IMR-90 (cell line): ENCODE measurements at regions not wholly inside any gene's neighbourhood (a gene's known extent, or its start where the extent isn't known, plus 50 kb on each side); places are given as distances from the start of the nearest gene placed in this dataset.

Experiments used
- ATAC-seq: fragments of 200-7000 bp; cut with Tn5 transposase; 2 replicates; pipeline ENCODE4 v1.9.1; 2020; ENCODE audit warnings: low read depth, mild to moderate bottlenecking, moderate library complexity
- BruUV-seq: library from RNA; stranded (reverse); fragments of 400-500 nt; replicated peaks from 2 replicates; lab custom pipeline; 2021; lab: Mats Ljungman, UMichigan
- CTCF ChIA-PET: fragments of 300-600 bp; formaldehyde crosslinking; extraction: SDS; loops from one replicate; lab custom pipeline; 2021; ENCODE audit warnings: antibody characterized with exemption; lab: Yijun Ruan, JAX
- POLR2A ChIA-PET: fragments of 300-600 bp; sonication (Branson Sonifier 250); formaldehyde crosslinking; loops from one replicate; lab custom pipeline; 2022; ENCODE audit warnings: antibody characterized with exemption; ENCODE audit not compliant: unreplicated experiment; lab: Charles Lee
- DNase-seq: peaks from one replicate; pipeline ENCODE4 v3.0.0; 2013
- H2AFZ ChIP-seq: replicated peaks from 2 replicates; pipeline ENCODE3; 2013; ENCODE audit warnings: low read length, mild to moderate bottlenecking; ENCODE audit not compliant: poor library complexity
- H2AK5ac ChIP-seq: 2 replicates; pipeline ENCODE4 v1.6.1; 2013; ENCODE audit warnings: low read depth, low read length, inconsistent platforms
- H2AK9ac ChIP-seq: replicated peaks from 2 replicates; pipeline ENCODE3; 2013; ENCODE audit warnings: mild to moderate bottlenecking, low read depth, low read length, moderate library complexity; ENCODE audit not compliant: poor library complexity
- H2BK120ac ChIP-seq: 2 replicates; pipeline ENCODE4 v1.6.1; 2013; ENCODE audit warnings: low read depth, low read length, inconsistent platforms
- H2BK15ac ChIP-seq: 3 replicates; pipeline ENCODE4 v1.6.1; 2013; ENCODE audit warnings: low read depth, low read length, inconsistent platforms
- H2BK20ac ChIP-seq: 2 replicates; pipeline ENCODE4 v1.6.1; 2013; ENCODE audit warnings: low read depth, mild to moderate bottlenecking, inconsistent platforms, low read length, moderate library complexity
- H2BK5ac ChIP-seq: 2 replicates; pipeline ENCODE4 v1.6.1; 2013; ENCODE audit warnings: mild to moderate bottlenecking, low read depth, low read length, inconsistent platforms; ENCODE audit not compliant: poor library complexity, severe bottlenecking
- H3K14ac ChIP-seq: replicated peaks from 2 replicates; pipeline ENCODE4 v1.6.1; 2013; ENCODE audit warnings: low read depth, low read length, inconsistent platforms
- H3K18ac ChIP-seq: 2 replicates; pipeline ENCODE4 v1.6.1; 2013; ENCODE audit warnings: low read depth, low read length, control low read depth
- H3K23ac ChIP-seq: 2 replicates; pipeline ENCODE4 v1.6.1; 2013; ENCODE audit warnings: low read depth, low read length, inconsistent platforms
- H3K27ac ChIP-seq: 2 replicates; pipeline ENCODE4 v1.5.1; 2013; ENCODE audit warnings: mild to moderate bottlenecking, control low read depth, low read length; ENCODE audit not compliant: insufficient read depth
- H3K27me3 ChIP-seq: 2 replicates; pipeline ENCODE4 v1.6.1; 2013; ENCODE audit warnings: low read length; ENCODE audit not compliant: control insufficient read depth, insufficient read depth
- H3K36me3 ChIP-seq: 2 replicates; pipeline ENCODE4 v1.6.1; 2013; ENCODE audit warnings: low read length, mixed read lengths; ENCODE audit not compliant: control insufficient read depth, insufficient read depth
- H3K4ac ChIP-seq: 2 replicates; pipeline ENCODE4 v1.6.1; 2013; ENCODE audit warnings: low read depth, low read length, inconsistent platforms
- H3K4me1 ChIP-seq: 2 replicates; pipeline ENCODE4 v1.6.1; 2013; ENCODE audit warnings: low read length, mixed read lengths; ENCODE audit not compliant: control insufficient read depth, insufficient read depth
- H3K4me2 ChIP-seq: 2 replicates; pipeline ENCODE4 v1.6.1; 2013; ENCODE audit warnings: low read depth, mild to moderate bottlenecking, control low read depth, low read length, moderate library complexity
- H3K4me3 ChIP-seq: 2 replicates; pipeline ENCODE4 v1.5.1; 2013; ENCODE audit warnings: low read depth, mild to moderate bottlenecking, control low read depth, low read length, moderate library complexity; ENCODE audit not compliant: insufficient read depth
- H3K56ac ChIP-seq: 2 replicates; pipeline ENCODE4 v1.6.1; 2013; ENCODE audit warnings: low read length, inconsistent platforms; ENCODE audit not compliant: insufficient read depth; ENCODE audit errors: extremely low read depth
- H3K79me1 ChIP-seq, 2 experiments: 2 replicates each; pipeline ENCODE4 v1.6.1; 2013; ENCODE audit warnings: low read length in 2 of 2, inconsistent platforms in 1 of 2, low read depth in 1 of 2
- H3K9ac ChIP-seq: 2 replicates; pipeline ENCODE4 v1.6.1; 2013; ENCODE audit warnings: low read depth, low read length, control low read depth
- H3K9me1 ChIP-seq: 2 replicates; pipeline ENCODE4 v1.6.1; 2013; ENCODE audit warnings: low read length, inconsistent platforms; ENCODE audit not compliant: insufficient read depth
- H3K9me3 ChIP-seq: 2 replicates; pipeline ENCODE4 v1.6.1; 2013; ENCODE audit warnings: low read length; ENCODE audit not compliant: control insufficient read depth, insufficient read depth
- H4K20me1 ChIP-seq: 2 replicates; pipeline ENCODE4 v1.6.1; 2013; ENCODE audit warnings: low read length, inconsistent platforms; ENCODE audit not compliant: insufficient read depth
- H4K5ac ChIP-seq: 2 replicates; pipeline ENCODE4 v1.6.1; 2013; ENCODE audit warnings: mild to moderate bottlenecking, low read depth, low read length, control low read depth
- H4K8ac ChIP-seq, 2 experiments: 2 replicates each; pipeline ENCODE4 v1.6.1; 2013; ENCODE audit warnings: low read depth in 2 of 2, low read length in 2 of 2, control low read depth in 1 of 2, inconsistent platforms in 1 of 2
- H4K91ac ChIP-seq: 2 replicates; pipeline ENCODE4 v1.6.1; 2013; ENCODE audit warnings: low read depth, low read length, inconsistent platforms; ENCODE audit not compliant: insufficient read depth
- CEBPB ChIP-seq: IDR thresholded peaks from 2 replicates; pipeline ENCODE4 v1.6.1; 2012; ENCODE audit warnings: low read depth, low read length, improper control_type of control experiment
- CHD1 ChIP-seq: IDR thresholded peaks from 2 replicates; pipeline ENCODE4 v1.6.1; 2012; ENCODE audit warnings: low read depth, low read length, improper control_type of control experiment
- FOS ChIP-seq: fragments of 150-350 bp; IDR thresholded peaks from 2 replicates; pipeline ENCODE4 v1.6.1; 2016; ENCODE audit warnings: low read depth, low read length
- MXI1 ChIP-seq: IDR thresholded peaks from 2 replicates; pipeline ENCODE4 v1.6.1; 2012; ENCODE audit warnings: low read depth, mild to moderate bottlenecking, low read length, moderate library complexity, borderline replicate concordance
- NFE2L2 ChIP-seq: fragments of 150-350 bp; IDR thresholded peaks from 2 replicates; pipeline ENCODE4 v1.6.1; 2016; ENCODE audit warnings: low read depth, mild to moderate bottlenecking, low read length
- RAD21 ChIP-seq: IDR thresholded peaks from 2 replicates; pipeline ENCODE4 v1.6.1; 2012; ENCODE audit warnings: low read length, improper control_type of control experiment
- SMC3 ChIP-seq: fragments of 150-350 bp; IDR thresholded peaks from 2 replicates; pipeline ENCODE4 v1.6.1; 2016; ENCODE audit warnings: low read depth, mild to moderate bottlenecking, antibody characterized with exemption, low read length, moderate library complexity
- USF2 ChIP-seq: fragments of 150-350 bp; IDR thresholded peaks from 2 replicates; pipeline ENCODE4 v1.6.1; 2017; ENCODE audit warnings: mild to moderate bottlenecking, antibody characterized with exemption, low read length, low read depth
- WGBS, 2 experiments: methylation state at CpG; one replicate each; pipeline versions ENCODE4 v1.1.5 to v1.1.7; 2013; ENCODE audit warnings: missing lambda C conversion rate in 2 of 2; ENCODE audit not compliant: insufficient read length in 1 of 2; ENCODE audit errors: extremely low coverage in 2 of 2; 5-methylcytosine and 5-hydroxymethylcytosine counted together
- dilution Hi-C: fragments of 300-500 bp; cut with HindIII; formaldehyde crosslinking; loops from one replicate; pipeline ENCODE4 v1.14.3; 2018; ENCODE audit warnings: low sequenced_read_pairs; ENCODE audit not compliant: unreplicated experiment
- in situ Hi-C: fragments of 300-500 bp; cut with MboI; formaldehyde crosslinking; loops from 3 replicates; pipeline ENCODE4 v1.14.3; 2019; ENCODE audit warnings: low sequenced_read_pairs, inconsistent platforms, mixed read lengths
- intact Hi-C: fragments of 100-400 bp; cut with micrococcal nuclease; formaldehyde crosslinking; loops from 2 replicates; pipeline ENCODE4 v1.10.0; 2022
- TF ChIP-seq, protein P1 (sequence below): conservative IDR thresholded peaks from 2 replicates; pipeline ENCODE4 v1.5.1; 2012; ENCODE audit warnings: mild to moderate bottlenecking, low read depth, low read length, improper control_type of control experiment

DNA sequence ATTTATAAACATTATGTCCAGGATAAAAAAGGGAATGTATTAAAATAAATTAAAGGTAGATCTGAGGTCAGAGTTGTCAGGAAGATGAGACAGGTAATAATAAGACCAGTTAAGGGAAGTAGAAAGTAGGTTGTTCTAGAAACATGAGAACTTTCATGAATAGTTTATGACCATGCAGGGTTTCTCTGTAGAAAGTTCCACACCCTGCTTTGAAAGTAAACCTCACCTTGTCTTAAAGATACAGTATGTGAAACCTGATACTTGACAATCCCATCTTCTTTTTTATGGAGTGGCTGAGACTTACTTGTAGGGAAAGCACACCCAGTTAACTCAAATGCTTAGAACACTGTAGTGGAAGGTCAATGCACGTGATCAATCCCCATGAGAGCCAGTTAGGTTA is 260.6 kb upstream of the ZNF462 start:
- TF ChIP-seq CEBPB, result no peak
- TF ChIP-seq CHD1, result no peak
- TF ChIP-seq SMC3, result no peak
- TF ChIP-seq RAD21, result no peak
- no peak for TF ChIP-seq USF2
- no peak for TF ChIP-seq NFE2L2
- TF ChIP-seq, protein P1, sequence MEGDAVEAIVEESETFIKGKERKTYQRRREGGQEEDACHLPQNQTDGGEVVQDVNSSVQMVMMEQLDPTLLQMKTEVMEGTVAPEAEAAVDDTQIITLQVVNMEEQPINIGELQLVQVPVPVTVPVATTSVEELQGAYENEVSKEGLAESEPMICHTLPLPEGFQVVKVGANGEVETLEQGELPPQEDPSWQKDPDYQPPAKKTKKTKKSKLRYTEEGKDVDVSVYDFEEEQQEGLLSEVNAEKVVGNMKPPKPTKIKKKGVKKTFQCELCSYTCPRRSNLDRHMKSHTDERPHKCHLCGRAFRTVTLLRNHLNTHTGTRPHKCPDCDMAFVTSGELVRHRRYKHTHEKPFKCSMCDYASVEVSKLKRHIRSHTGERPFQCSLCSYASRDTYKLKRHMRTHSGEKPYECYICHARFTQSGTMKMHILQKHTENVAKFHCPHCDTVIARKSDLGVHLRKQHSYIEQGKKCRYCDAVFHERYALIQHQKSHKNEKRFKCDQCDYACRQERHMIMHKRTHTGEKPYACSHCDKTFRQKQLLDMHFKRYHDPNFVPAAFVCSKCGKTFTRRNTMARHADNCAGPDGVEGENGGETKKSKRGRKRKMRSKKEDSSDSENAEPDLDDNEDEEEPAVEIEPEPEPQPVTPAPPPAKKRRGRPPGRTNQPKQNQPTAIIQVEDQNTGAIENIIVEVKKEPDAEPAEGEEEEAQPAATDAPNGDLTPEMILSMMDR, result no peak
- no peak for TF ChIP-seq MXI1
- no peak for TF ChIP-seq FOS
- H2AK5ac ChIP-seq, result no peak overlapping the region
- ATAC-seq (no peak), DNase-seq (no peak)
- H3K79me1 ChIP-seq, result no peaks in the 10 kb centered on the region
- H2AK9ac ChIP-seq, result no peak overlapping the region
- H3K4me3 ChIP-seq, result no peak overlapping the region
- intact Hi-C loops, result no loop called here
- H2AFZ ChIP-seq, result no peak overlapping the region
- no peak overlapping the region for H4K8ac ChIP-seq
- no peak overlapping the region for H2BK15ac ChIP-seq
- no peak overlapping the region for H3K14ac ChIP-seq
- H3K4me1 ChIP-seq, result no peaks in the 10 kb centered on the region
- POLR2A ChIA-PET, result no interaction called here
- in situ Hi-C loops, result no loop called here
- H3K4me2 ChIP-seq, result no peak overlapping the region
- no peaks in the 10 kb centered on the region for H4K20me1 ChIP-seq
- H3K23ac ChIP-seq, result no peak overlapping the region
- H3K4ac ChIP-seq, result no peak overlapping the region
- H3K9ac ChIP-seq, result no peak overlapping the region
- peaks cover 6% of the 10 kb centered on the region for H3K9me3 ChIP-seq
- H3K27ac ChIP-seq, result no peak overlapping the region
- no peaks in the 10 kb centered on the region for H3K9me1 ChIP-seq
- no TSS peak for BruUV-seq
- dilution Hi-C loops, result no loop called here
- CTCF ChIA-PET, result no interaction called here
- no peak overlapping the region for H2BK5ac ChIP-seq
- no peak overlapping the region for H3K56ac ChIP-seq
- no peak overlapping the region for H2BK120ac ChIP-seq
- no peak overlapping the region for H4K91ac ChIP-seq
- H4K5ac ChIP-seq, result no peak overlapping the region
- no peaks in the 10 kb centered on the region for H3K36me3 ChIP-seq
- no peak overlapping the region for H2BK20ac ChIP-seq
- WGBS, 2 experiments, result no CpG with 5 or more reads among the region's 1 CpG
- no peak overlapping the region for H3K18ac ChIP-seq
- H3K27me3 ChIP-seq, result no peaks in the 10 kb centered on the region
